ENCODE measurements at regions not wholly inside any gene's neighbourhood (a gene's known extent, or its start where the extent isn't known, plus 50 kb on each side); places are given as distances from the start of the nearest gene placed in this dataset.
"Not testable (repeated sequence)": the region's sequence is repeated elsewhere in the genome, so short reads cannot be mapped to it uniquely, and the experiment has no call there.

GRCh38 chr10:22071332-22071731, 67.8 kb upstream of the DNAJC1 start:
- no peaks in the 10 kb centered on the region for H3K27me3 ChIP-seq
- no peaks in the 10 kb centered on the region for H3K36me3 ChIP-seq
- H3K27ac ChIP-seq, result no peak overlapping the region
- no peak for DNase-seq
- 94 to 97% methylated on average over 1 of the region's 1 CpG for WGBS, 2 donors
- peaks cover 0 to 8% (median 1%) of the 10 kb centered on the region in 4 donors for H3K9me3 ChIP-seq
- H3K4me3 ChIP-seq, result no peak overlapping the region
- TF ChIP-seq CTCF (IDR thresholded peaks at IDR 0.05), result no peak
- TF ChIP-seq POLR2AphosphoS5 (IDR thresholded peaks at IDR 0.05), result no peak
- no peak for TF ChIP-seq EP300 (IDR thresholded peaks at IDR 0.05)
- TF ChIP-seq POLR2A (IDR thresholded peaks at IDR 0.05), result no peak
- intact Hi-C loops (cut with DNase I), result no loop called here
- H3K4me1 ChIP-seq, result no peaks in the 10 kb centered on the region

- Histone ChIP-seq H3K36me3 (no peaks in the 10 kb centered on the region), H3K27ac (no peak overlapping the region), H3K9me3 (peaks cover 0 to 8% (median 1%) of the 10 kb centered on the region in 4 donors), H3K4me1 (no peaks in the 10 kb centered on the region), H3K27me3 (no peaks in the 10 kb centered on the region), H3K4me3 (no peak overlapping the region)
- intact Hi-C loops (cut with DNase I), result no loop called here
- WGBS, 2 donors, result 91 to 100% methylated on average over 1 of the region's 1 CpG
- no peak for TF ChIP-seq POLR2AphosphoS5 (IDR thresholded peaks at IDR 0.05)
- TF ChIP-seq EP300 (IDR thresholded peaks at IDR 0.05), result no peak
- no peak for TF ChIP-seq CTCF (IDR thresholded peaks at IDR 0.05)
- TF ChIP-seq POLR2A (IDR thresholded peaks at IDR 0.05), result no peak
- no peak for DNase-seq
Measured at GRCh38 chr10:22067091-22067490, 63.6 kb upstream of the DNAJC1 start.

GRCh38 chr10:22060984-22061383, 57.5 kb upstream of the DNAJC1 start:
- DNase-seq; intact Hi-C loops (cut with DNase I); H3K27ac ChIP-seq; H3K9me3 ChIP-seq; H3K27me3 ChIP-seq; H3K4me3 ChIP-seq; H3K36me3 ChIP-seq; H3K4me1 ChIP-seq: not testable (repeated sequence)
- 61 to 80% methylated on average over 6 of the region's 6 CpGs for WGBS, 2 donors

- Histone ChIP-seq H3K9me3 (no peaks in the 10 kb centered on the region), H3K27ac (no peak overlapping the region), H3K36me3 (no peaks in the 10 kb centered on the region), H3K27me3 (no peaks in the 10 kb centered on the region), H3K4me1 (no peaks in the 10 kb centered on the region), H3K4me3 (no peak overlapping the region)
- TF ChIP-seq POLR2AphosphoS5 (IDR thresholded peaks at IDR 0.05) (no peak), CTCF (IDR thresholded peaks at IDR 0.05) (no peak), EP300 (IDR thresholded peaks at IDR 0.05) (no peak), POLR2A (IDR thresholded peaks at IDR 0.05) (no peak)
- no peak for DNase-seq
- intact Hi-C loops (cut with DNase I), result no loop called here
- WGBS, 2 donors, result 15 to 59% methylated on average over 2 of the region's 2 CpGs
Measured at GRCh38 chr10:22058201-22058600, 54.7 kb upstream of the DNAJC1 start.

- no peak overlapping the region for H3K27ac ChIP-seq
- H3K4me3 ChIP-seq, result no peak overlapping the region
- 59 to 73% methylated on average over 1 of the region's 1 CpG for WGBS, 2 donors
- no peaks in the 10 kb centered on the region for H3K36me3 ChIP-seq
- intact Hi-C loops (cut with DNase I), result no loop called here
- H3K9me3 ChIP-seq, result no peaks in the 10 kb centered on the region
- no peaks in the 10 kb centered on the region for H3K4me1 ChIP-seq
- DNase-seq, result no peak
- no peak for TF ChIP-seq EP300 (IDR thresholded peaks at IDR 0.05)
- TF ChIP-seq POLR2A (IDR thresholded peaks at IDR 0.05), result no peak
- no peak for TF ChIP-seq POLR2AphosphoS5 (IDR thresholded peaks at IDR 0.05)
- no peak for TF ChIP-seq CTCF (IDR thresholded peaks at IDR 0.05)
- no peaks in the 10 kb centered on the region for H3K27me3 ChIP-seq
Measured at GRCh38 chr10:22054961-22055360, 51.4 kb upstream of the DNAJC1 start.
